H54 (cell line): ENCODE measurements at regions not wholly inside any gene's neighbourhood (a gene's known extent, or its start where the extent isn't known, plus 50 kb on each side); places are given as distances from the start of the nearest gene placed in this dataset.
"Not testable (repeated sequence)": the region's sequence is repeated elsewhere in the genome, so short reads cannot be mapped to it uniquely, and the experiment has no call there.

Source experiments
- DNase-seq: peaks from one replicate; pipeline ENCODE4 v3.0.0; 2011; ENCODE audit warnings: low spot score, mixed read lengths; ENCODE audit not compliant: insufficient read length
- FAIRE-seq: peaks from 3 replicates; lab custom pipeline; 2011; peaks lifted over from hg19 to GRCh38; lab: Jason Lieb, UNC
- POLR2A ChIP-seq: IDR thresholded peaks from 2 replicates; pipeline ENCODE4 v1.6.1; 2011; ENCODE audit warnings: low read depth, mild to moderate bottlenecking, low read length

- FAIRE-seq (no peak), DNase-seq (no peak)
- no peak for TF ChIP-seq POLR2A
Measured at GRCh38 chr3:24690777-24691176, 196.1 kb upstream of the THRB start.

GRCh38 chr3:24699078-24699477 lies 204.4 kb upstream of the THRB start:
- FAIRE-seq, DNase-seq: not testable (repeated sequence)

- no peak for DNase-seq
- FAIRE-seq, result no peak
- TF ChIP-seq POLR2A, result no peak
Measured at GRCh38 chr3:24704496-24704895, 209.8 kb upstream of the THRB start.

- DNase-seq (no peak), FAIRE-seq (no peak)
- TF ChIP-seq POLR2A, result no peak
Measured at GRCh38 chr3:24707936-24708335, 213.3 kb upstream of the THRB start.

GRCh38 chr3:24709956-24710355 lies 215.3 kb upstream of the THRB start:
- TF ChIP-seq POLR2A, result no peak
- FAIRE-seq (no peak), DNase-seq (no peak)

GRCh38 chr3:24713516-24713915 lies 218.9 kb upstream of the THRB start:
- FAIRE-seq, result no peak
- no peak for TF ChIP-seq POLR2A
- DNase-seq, result no peak

GRCh38 chr3:24714436-24714835 lies 219.8 kb upstream of the THRB start:
- no peak for FAIRE-seq
- TF ChIP-seq POLR2A, result no peak

GRCh38 chr3:24715171-24715792 lies 220.6 kb upstream of the THRB start:
- FAIRE-seq (no peak), DNase-seq (no peak)
- TF ChIP-seq POLR2A, result no peak

More at GRCh38 chr3:24714436-24714835, 219.8 kb upstream of the THRB start:
- DNase-seq, result no peak

GRCh38 chr3:24722087-24722486 lies 227.4 kb upstream of the THRB start:
- no peak for DNase-seq
- TF ChIP-seq POLR2A, result no peak
- no peak for FAIRE-seq

GRCh38 chr3:24725514-24726255 lies 231.0 kb upstream of the THRB start:
- FAIRE-seq, result no peak
- no peak for TF ChIP-seq POLR2A
- no peak for DNase-seq

GRCh38 chr3:24726423-24726822 lies 231.8 kb upstream of the THRB start:
- TF ChIP-seq POLR2A, result no peak
- DNase-seq (no peak), FAIRE-seq (no peak)

- DNase-seq, result no peak
- no peak for FAIRE-seq
- TF ChIP-seq POLR2A, result no peak
Measured at GRCh38 chr3:24730173-24730572, 235.5 kb upstream of the THRB start.

GRCh38 chr3:24734019-24734418 lies 239.4 kb upstream of the THRB start:
- TF ChIP-seq POLR2A, result no peak
- FAIRE-seq (no peak), DNase-seq (no peak)

- TF ChIP-seq POLR2A, result no peak
- FAIRE-seq (no peak), DNase-seq (no peak)
Measured at GRCh38 chr3:24736701-24737100, 242.1 kb upstream of the THRB start.

GRCh38 chr3:24740326-24740725 lies 245.7 kb upstream of the THRB start:
- DNase-seq (no peak), FAIRE-seq (no peak)
- no peak for TF ChIP-seq POLR2A

GRCh38 chr3:24741506-24741905 lies 246.9 kb upstream of the THRB start:
- FAIRE-seq, result no peak

More at GRCh38 chr3:24741506-24741905, 246.9 kb upstream of the THRB start:
- no peak for DNase-seq
- no peak for TF ChIP-seq POLR2A
